Breast epithelium (tissue), 3 donors: ENCODE measurements at regions not wholly inside any gene's neighbourhood (a gene's known extent, or its start where the extent isn't known, plus 50 kb on each side); places are given as distances from the start of the nearest gene placed in this dataset.

ENCODE experiments used
- POLR2A ChIP-seq: fragments of 450-650 bp; IDR thresholded peaks from one replicate; pipeline ENCODE4 v1.6.1; 2016; ENCODE audit warnings: antibody characterized with exemption, mild to moderate bottlenecking, moderate library complexity
- POLR2AphosphoS5 ChIP-seq, 3 donors: sonication (generic); formaldehyde crosslinking; IDR thresholded peaks; one replicate each; pipeline ENCODE4 v1.6.1; 2017; ENCODE audit warnings: antibody characterized with exemption in 3 of 3
- TF ChIP-seq, protein P1 (sequence below), 3 donors: fragments of 450-650 bp; IDR thresholded peaks; one replicate each; pipeline ENCODE4 v1.5.1; 2016 to 2017; ENCODE audit warnings: antibody characterized with exemption in 3 of 3, mild to moderate bottlenecking in 3 of 3, moderate library complexity in 3 of 3

DNA sequence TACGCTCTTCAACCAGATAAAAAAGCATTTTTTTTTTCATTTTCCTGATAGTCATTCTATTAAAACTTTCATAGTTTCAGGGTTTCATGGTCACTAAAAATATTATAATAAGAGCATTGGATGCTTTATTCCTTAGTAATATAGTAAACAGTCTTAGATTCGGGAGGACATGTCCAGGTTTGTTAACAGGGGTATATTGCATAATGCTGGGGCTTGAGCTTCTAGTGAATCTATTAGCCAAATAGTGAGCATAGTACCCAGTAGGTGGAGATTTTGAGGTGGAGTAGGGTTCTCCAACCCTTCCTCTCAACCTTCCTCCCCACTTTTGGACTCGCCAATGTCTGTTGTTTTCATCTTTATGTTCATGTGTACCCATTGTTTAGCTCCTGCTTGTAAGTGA, 277.4 kb upstream of the RGS6 start:
- TF ChIP-seq, protein P1, sequence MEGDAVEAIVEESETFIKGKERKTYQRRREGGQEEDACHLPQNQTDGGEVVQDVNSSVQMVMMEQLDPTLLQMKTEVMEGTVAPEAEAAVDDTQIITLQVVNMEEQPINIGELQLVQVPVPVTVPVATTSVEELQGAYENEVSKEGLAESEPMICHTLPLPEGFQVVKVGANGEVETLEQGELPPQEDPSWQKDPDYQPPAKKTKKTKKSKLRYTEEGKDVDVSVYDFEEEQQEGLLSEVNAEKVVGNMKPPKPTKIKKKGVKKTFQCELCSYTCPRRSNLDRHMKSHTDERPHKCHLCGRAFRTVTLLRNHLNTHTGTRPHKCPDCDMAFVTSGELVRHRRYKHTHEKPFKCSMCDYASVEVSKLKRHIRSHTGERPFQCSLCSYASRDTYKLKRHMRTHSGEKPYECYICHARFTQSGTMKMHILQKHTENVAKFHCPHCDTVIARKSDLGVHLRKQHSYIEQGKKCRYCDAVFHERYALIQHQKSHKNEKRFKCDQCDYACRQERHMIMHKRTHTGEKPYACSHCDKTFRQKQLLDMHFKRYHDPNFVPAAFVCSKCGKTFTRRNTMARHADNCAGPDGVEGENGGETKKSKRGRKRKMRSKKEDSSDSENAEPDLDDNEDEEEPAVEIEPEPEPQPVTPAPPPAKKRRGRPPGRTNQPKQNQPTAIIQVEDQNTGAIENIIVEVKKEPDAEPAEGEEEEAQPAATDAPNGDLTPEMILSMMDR (IDR thresholded peaks at IDR 0.05): no peak
- no peak for TF ChIP-seq POLR2AphosphoS5 (IDR thresholded peaks at IDR 0.05)
- TF ChIP-seq POLR2A: no peak
